ENCODE measurements at regions not wholly inside any gene's neighbourhood (a gene's known extent, or its start where the extent isn't known, plus 50 kb on each side); places are given as distances from the start of the nearest gene placed in this dataset.

DNA sequence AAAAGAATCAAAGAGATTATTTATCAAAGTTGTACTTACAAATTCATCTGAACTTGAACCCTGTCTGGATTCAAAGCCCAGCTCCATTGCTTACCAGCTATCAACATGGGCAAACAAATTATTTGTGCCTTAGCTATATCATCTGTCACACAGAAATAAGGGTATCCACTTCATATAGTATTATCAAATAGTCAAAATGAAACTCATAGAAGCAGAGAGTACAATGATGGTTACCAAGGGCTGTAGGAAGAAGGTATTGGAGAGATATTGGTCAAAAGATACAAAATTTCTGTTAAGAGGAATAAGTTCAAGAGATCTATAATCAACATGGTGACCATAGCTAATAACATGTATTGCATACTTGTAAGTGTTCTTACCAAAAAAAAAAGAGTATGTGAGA, 87.8 kb upstream of the CCDC28A start:
- no peak for TF ChIP-seq CTCF (conservative IDR thresholded peaks at IDR 0.05 in 1 of 2, IDR thresholded peaks at IDR 0.05 in 1 of 2; ENCODE audit: low read depth in 1 of 2, low read length in 2 of 2)
- TF ChIP-seq EZH2 (IDR thresholded peaks at IDR 0.05; ENCODE audit: low read length, missing control alignments) = no peak
